DOHH2 (cell line): ENCODE measurements at regions not wholly inside any gene's neighbourhood (a gene's known extent, or its start where the extent isn't known, plus 50 kb on each side); places are given as distances from the start of the nearest gene placed in this dataset.

ENCODE experiments used
- H3F3A ChIP-seq: fragments of 200-600 bp; sonication (generic), shearing (Covaris generic); 2 replicates; pipeline ENCODE4 v1.6.0; 2016; ENCODE audit warnings: antibody characterized with exemption, mild to moderate bottlenecking; ENCODE audit not compliant: control insufficient read depth, insufficient read depth
- H3K27ac ChIP-seq: fragments of 200-600 bp; sonication (generic); 2 replicates; pipeline ENCODE4 v1.5.1; 2014; ENCODE audit warnings: low read depth, mild to moderate bottlenecking, low read length, moderate library complexity
- H3K27me3 ChIP-seq: fragments of 200-600 bp; sonication (generic); 2 replicates; pipeline ENCODE4 v1.6.1; 2014; ENCODE audit warnings: mild to moderate bottlenecking, low read length, mixed read lengths; ENCODE audit not compliant: control insufficient read depth
- H3K36me3 ChIP-seq: fragments of 200-600 bp; sonication (generic); 2 replicates; pipeline ENCODE4 v1.6.1; 2014; ENCODE audit warnings: mild to moderate bottlenecking, low read length, moderate library complexity, mixed read lengths; ENCODE audit not compliant: control insufficient read depth
- H3K4me1 ChIP-seq: fragments of 200-600 bp; sonication (generic); 2 replicates; pipeline ENCODE4 v1.6.1; 2014; ENCODE audit warnings: mild to moderate bottlenecking, low read length, mixed read lengths; ENCODE audit not compliant: control insufficient read depth
- H3K4me2 ChIP-seq: fragments of 200-600 bp; sonication (generic); 2 replicates; pipeline ENCODE4 v1.6.0; 2014; ENCODE audit warnings: mild to moderate bottlenecking, low read length, moderate library complexity
- H3K4me3 ChIP-seq: fragments of 200-600 bp; sonication (generic); 2 replicates; pipeline ENCODE4 v1.5.1; 2014; ENCODE audit warnings: mild to moderate bottlenecking, low read length, mixed read lengths
- H3K79me2 ChIP-seq: fragments of 200-600 bp; sonication (generic); 2 replicates; pipeline ENCODE4 v1.6.1; 2014; ENCODE audit warnings: mild to moderate bottlenecking, low read length, mixed read lengths; ENCODE audit not compliant: control insufficient read depth
- H3K9me2 ChIP-seq: fragments of 200-600 bp; sonication (generic); replicated peaks from 2 replicates; pipeline ENCODE4 v1.6.1; 2014; ENCODE audit warnings: mild to moderate bottlenecking, low read length, mixed read lengths; ENCODE audit not compliant: control insufficient read depth
- H3K9me3 ChIP-seq: fragments of 200-600 bp; sonication (generic); 2 replicates; pipeline ENCODE4 v1.6.1; 2014; ENCODE audit warnings: antibody characterized with exemption, low read length, mixed read lengths; ENCODE audit not compliant: control insufficient read depth, insufficient read depth
- H4K20me1 ChIP-seq: fragments of 200-600 bp; sonication (generic); 2 replicates; pipeline ENCODE4 v1.6.0; 2014; ENCODE audit warnings: low read depth, mild to moderate bottlenecking, antibody characterized with exemption, low read length, moderate library complexity; ENCODE audit not compliant: control insufficient read depth, insufficient read depth
- EZH2phosphoT487 ChIP-seq: fragments of 200-600 bp; sonication (generic); IDR thresholded peaks from 2 replicates; pipeline ENCODE4 v1.6.1; 2017; ENCODE audit warnings: borderline replicate concordance, mild to moderate bottlenecking, antibody characterized with exemption, low read length, moderate library complexity, mixed read lengths
- TF ChIP-seq, protein P1 (sequence below): fragments of 200-600 bp; sonication (generic); IDR thresholded peaks from one replicate; pipeline ENCODE4 v1.5.1; 2014; ENCODE audit warnings: antibody characterized with exemption, mild to moderate bottlenecking, low read depth, low read length; ENCODE audit not compliant: poor library complexity, severe bottlenecking

- no peaks in the 10 kb centered on the region for H3K4me1 ChIP-seq
- no peak overlapping the region for H3K4me3 ChIP-seq
- no peaks in the 10 kb centered on the region for H3K9me2 ChIP-seq
- H3K9me3 ChIP-seq: no peaks in the 10 kb centered on the region
- H3K4me2 ChIP-seq: no peak overlapping the region
- TF ChIP-seq, protein P1, sequence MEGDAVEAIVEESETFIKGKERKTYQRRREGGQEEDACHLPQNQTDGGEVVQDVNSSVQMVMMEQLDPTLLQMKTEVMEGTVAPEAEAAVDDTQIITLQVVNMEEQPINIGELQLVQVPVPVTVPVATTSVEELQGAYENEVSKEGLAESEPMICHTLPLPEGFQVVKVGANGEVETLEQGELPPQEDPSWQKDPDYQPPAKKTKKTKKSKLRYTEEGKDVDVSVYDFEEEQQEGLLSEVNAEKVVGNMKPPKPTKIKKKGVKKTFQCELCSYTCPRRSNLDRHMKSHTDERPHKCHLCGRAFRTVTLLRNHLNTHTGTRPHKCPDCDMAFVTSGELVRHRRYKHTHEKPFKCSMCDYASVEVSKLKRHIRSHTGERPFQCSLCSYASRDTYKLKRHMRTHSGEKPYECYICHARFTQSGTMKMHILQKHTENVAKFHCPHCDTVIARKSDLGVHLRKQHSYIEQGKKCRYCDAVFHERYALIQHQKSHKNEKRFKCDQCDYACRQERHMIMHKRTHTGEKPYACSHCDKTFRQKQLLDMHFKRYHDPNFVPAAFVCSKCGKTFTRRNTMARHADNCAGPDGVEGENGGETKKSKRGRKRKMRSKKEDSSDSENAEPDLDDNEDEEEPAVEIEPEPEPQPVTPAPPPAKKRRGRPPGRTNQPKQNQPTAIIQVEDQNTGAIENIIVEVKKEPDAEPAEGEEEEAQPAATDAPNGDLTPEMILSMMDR: no peak
- no peak for TF ChIP-seq EZH2phosphoT487
- no peaks in the 10 kb centered on the region for H3F3A ChIP-seq
- no peaks in the 10 kb centered on the region for H3K36me3 ChIP-seq
- no peaks in the 10 kb centered on the region for H3K27me3 ChIP-seq
- H4K20me1 ChIP-seq: no peaks in the 10 kb centered on the region
- H3K79me2 ChIP-seq: no peaks in the 10 kb centered on the region
- no peak overlapping the region for H3K27ac ChIP-seq
These were observed 413.7 kb upstream of the GHITM start for GRCh38 chr10:83725567-83725966.

GRCh38 chr10:83734278-83734677 lies 405.0 kb upstream of the GHITM start:
- H3F3A ChIP-seq: no peaks in the 10 kb centered on the region
- no peaks in the 10 kb centered on the region for H3K36me3 ChIP-seq
- H3K9me3 ChIP-seq: no peaks in the 10 kb centered on the region
- no peaks in the 10 kb centered on the region for H3K4me1 ChIP-seq
- H3K4me3 ChIP-seq: no peak overlapping the region
- TF ChIP-seq EZH2phosphoT487: no peak
- TF ChIP-seq, protein P1: no peak
- no peaks in the 10 kb centered on the region for H3K9me2 ChIP-seq
- no peaks in the 10 kb centered on the region for H3K79me2 ChIP-seq
- no peaks in the 10 kb centered on the region for H3K27me3 ChIP-seq
- no peak overlapping the region for H3K27ac ChIP-seq
- no peaks in the 10 kb centered on the region for H4K20me1 ChIP-seq
- H3K4me2 ChIP-seq: no peak overlapping the region

DNA sequence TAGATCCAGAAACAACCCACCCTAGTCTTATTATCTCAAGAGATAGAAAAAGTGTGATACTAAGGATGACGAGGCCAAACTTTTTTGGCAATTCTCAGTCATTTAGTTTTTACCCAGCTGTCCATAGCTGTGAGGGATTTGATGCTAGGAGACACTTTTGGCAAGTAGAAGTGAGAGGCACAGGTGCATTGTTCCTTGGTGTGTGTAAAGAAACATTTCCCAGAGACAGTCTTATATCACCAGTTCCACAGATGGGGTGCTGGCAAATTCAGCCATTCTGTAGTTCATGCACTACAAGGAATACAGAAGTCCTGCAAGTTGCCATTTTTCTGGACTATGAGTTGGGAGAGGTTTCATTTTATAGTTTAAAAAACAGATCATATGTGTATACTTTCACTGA lies 403.3 kb upstream of the GHITM start:
- H3K27ac ChIP-seq: no peak overlapping the region
- no peaks in the 10 kb centered on the region for H3K36me3 ChIP-seq
- no peaks in the 10 kb centered on the region for H3K9me3 ChIP-seq
- H4K20me1 ChIP-seq: no peaks in the 10 kb centered on the region
- no peaks in the 10 kb centered on the region for H3K27me3 ChIP-seq
- H3F3A ChIP-seq: no peaks in the 10 kb centered on the region
- H3K4me1 ChIP-seq: no peaks in the 10 kb centered on the region
- no peaks in the 10 kb centered on the region for H3K79me2 ChIP-seq
- no peak overlapping the region for H3K4me3 ChIP-seq
- H3K9me2 ChIP-seq: no peaks in the 10 kb centered on the region
- H3K4me2 ChIP-seq: no peak overlapping the region
- TF ChIP-seq, protein P1: no peak
- TF ChIP-seq EZH2phosphoT487: no peak

GRCh38 chr10:83750604-83751003 lies 388.7 kb upstream of the GHITM start:
- TF ChIP-seq EZH2phosphoT487: no peak
- TF ChIP-seq, protein P1: no peak
- Histone ChIP-seq H3K79me2 (no peaks in the 10 kb centered on the region), H3K4me2 (no peak overlapping the region), H3K9me2 (no peaks in the 10 kb centered on the region), H3K9me3 (peaks cover 4% of the 10 kb centered on the region; the same call in 1 of the 2 replicates), H3K27me3 (no peaks in the 10 kb centered on the region), H3F3A (no peaks in the 10 kb centered on the region), H3K36me3 (no peaks in the 10 kb centered on the region), H3K27ac (no peak overlapping the region), H4K20me1 (no peaks in the 10 kb centered on the region), H3K4me1 (no peaks in the 10 kb centered on the region), H3K4me3 (no peak overlapping the region)
